ENCODE measurements at regions not wholly inside any gene's neighbourhood (a gene's known extent, or its start where the extent isn't known, plus 50 kb on each side); places are given as distances from the start of the nearest gene placed in this dataset.

GRCh38 chr6:140438346-140438735 lies 1063.9 kb upstream of the CITED2 start:
- no peak for TF ChIP-seq CTCF (IDR thresholded peaks at IDR 0.05)
- no peak for TF ChIP-seq POLR2AphosphoS5 (IDR thresholded peaks at IDR 0.05)
